IPS-18a (cell line): ENCODE measurements at regions not wholly inside any gene's neighbourhood (a gene's known extent, or its start where the extent isn't known, plus 50 kb on each side); places are given as distances from the start of the nearest gene placed in this dataset.

Experiments
- H3K27ac ChIP-seq: one replicate; pipeline ENCODE4 v1.5.1; 2013; ENCODE audit warnings: low read length
- H3K27me3 ChIP-seq: one replicate; pipeline ENCODE4 v1.6.1; 2013; ENCODE audit warnings: mild to moderate bottlenecking, low read length; ENCODE audit not compliant: control insufficient read depth, insufficient read depth
- H3K36me3 ChIP-seq: one replicate; pipeline ENCODE4 v1.6.1; 2013; ENCODE audit warnings: low read depth, low read length; ENCODE audit not compliant: control insufficient read depth
- H3K4me1 ChIP-seq: one replicate; pipeline ENCODE4 v1.6.1; 2013; ENCODE audit warnings: low read depth, low read length; ENCODE audit not compliant: control insufficient read depth
- H3K4me3 ChIP-seq: one replicate; pipeline ENCODE4 v1.5.1; 2013; ENCODE audit warnings: low read length
- H3K9ac ChIP-seq: one replicate; pipeline ENCODE4 v1.6.1; 2013; ENCODE audit warnings: mild to moderate bottlenecking, low read length, moderate library complexity
- H3K9me3 ChIP-seq: one replicate; pipeline ENCODE4 v1.6.1; 2013; ENCODE audit warnings: low read depth, low read length; ENCODE audit not compliant: control insufficient read depth

DNA sequence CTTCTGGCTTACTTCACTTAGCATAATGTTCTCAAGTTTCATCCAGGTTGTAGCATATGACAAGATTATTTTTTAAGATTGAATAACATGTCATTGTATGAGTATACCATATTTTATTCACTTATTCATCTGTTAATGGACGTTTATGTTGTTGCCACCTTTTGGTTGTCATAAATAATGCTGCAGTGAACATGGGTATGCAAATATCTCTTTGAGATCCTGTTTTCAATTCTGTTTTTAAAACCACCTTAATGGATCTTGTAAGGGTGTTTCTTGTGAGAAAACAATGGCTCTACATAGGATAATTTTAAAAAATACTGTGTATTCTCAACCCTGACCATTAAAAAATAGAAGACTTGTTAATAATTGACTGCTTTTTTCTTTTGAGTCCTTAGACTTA, 290.7 kb upstream of the TMEM229A start:
- Histone ChIP-seq H3K27ac (no peak overlapping the region), H3K9me3 (no peaks in the 10 kb centered on the region), H3K36me3 (no peaks in the 10 kb centered on the region), H3K9ac (no peak overlapping the region), H3K4me3 (no peak overlapping the region), H3K4me1 (no peaks in the 10 kb centered on the region), H3K27me3 (no peaks in the 10 kb centered on the region)

DNA sequence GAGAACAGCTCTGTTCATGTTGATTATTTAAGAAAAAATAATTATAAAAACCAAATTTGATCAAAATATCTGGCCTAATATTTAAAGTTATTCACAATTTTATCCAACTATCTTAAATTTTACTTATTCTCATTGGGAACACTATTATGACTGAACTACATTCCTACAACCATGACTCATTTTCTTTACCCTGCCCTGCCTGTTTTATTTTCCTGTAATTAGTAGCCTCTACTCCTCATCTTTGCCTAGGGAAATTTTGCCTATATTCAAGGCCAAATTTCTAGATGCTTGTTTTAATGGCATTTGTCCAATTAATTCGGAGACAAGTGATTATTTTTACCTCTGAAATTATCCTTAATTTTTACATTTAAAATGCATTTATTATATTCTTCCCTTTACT, 289.7 kb upstream of the TMEM229A start:
- Histone ChIP-seq H3K27ac (no peak overlapping the region), H3K4me1 (no peaks in the 10 kb centered on the region), H3K9ac (no peak overlapping the region), H3K36me3 (no peaks in the 10 kb centered on the region), H3K4me3 (no peak overlapping the region), H3K9me3 (no peaks in the 10 kb centered on the region), H3K27me3 (no peaks in the 10 kb centered on the region)

DNA sequence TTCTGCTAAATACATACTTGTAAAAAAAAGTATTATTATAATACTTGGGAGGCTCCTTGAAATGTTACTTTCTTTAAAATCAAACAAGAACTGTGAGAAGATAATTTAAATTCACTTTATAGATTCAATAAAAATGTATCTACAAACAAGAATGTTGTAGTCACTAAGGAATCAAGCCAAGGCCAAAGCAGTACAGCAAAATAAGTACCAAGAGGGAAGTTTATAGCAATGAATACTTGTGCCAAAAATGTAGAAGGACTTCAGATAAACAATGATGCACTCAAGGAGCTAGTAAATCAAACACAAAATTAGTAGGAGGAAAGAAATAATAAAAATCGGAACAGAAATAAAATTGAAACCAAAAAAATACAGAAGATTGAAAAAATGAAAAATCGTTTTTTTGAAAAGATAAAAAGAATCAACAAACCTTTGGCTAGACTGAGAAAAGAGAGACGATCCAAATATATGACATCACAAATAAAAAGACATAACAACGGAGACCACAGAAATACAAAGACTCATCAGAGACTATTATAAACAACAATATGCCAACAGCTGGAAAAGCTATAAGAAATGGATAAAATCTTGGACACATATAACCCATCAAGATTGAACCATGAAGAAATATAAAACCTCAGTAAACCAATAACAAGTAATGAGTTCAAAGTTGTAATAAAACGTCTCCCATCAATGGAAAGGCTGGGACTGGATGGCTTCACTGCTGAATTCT, 286.0 kb upstream of the TMEM229A start:
- H3K4me1 ChIP-seq, result no peaks in the 10 kb centered on the region
- no peaks in the 10 kb centered on the region for H3K9me3 ChIP-seq
- H3K36me3 ChIP-seq, result no peaks in the 10 kb centered on the region
- H3K9ac ChIP-seq, result no peak overlapping the region
- no peaks in the 10 kb centered on the region for H3K27me3 ChIP-seq
- H3K4me3 ChIP-seq, result no peak overlapping the region
- no peak overlapping the region for H3K27ac ChIP-seq

GRCh38 chr7:124310934-124311390, 278.1 kb upstream of the TMEM229A start:
- Histone ChIP-seq H3K27ac (no peak overlapping the region), H3K9ac (no peak overlapping the region), H3K9me3 (no peaks in the 10 kb centered on the region), H3K4me1 (no peaks in the 10 kb centered on the region), H3K36me3 (no peaks in the 10 kb centered on the region), H3K27me3 (no peaks in the 10 kb centered on the region), H3K4me3 (no peak overlapping the region)

DNA sequence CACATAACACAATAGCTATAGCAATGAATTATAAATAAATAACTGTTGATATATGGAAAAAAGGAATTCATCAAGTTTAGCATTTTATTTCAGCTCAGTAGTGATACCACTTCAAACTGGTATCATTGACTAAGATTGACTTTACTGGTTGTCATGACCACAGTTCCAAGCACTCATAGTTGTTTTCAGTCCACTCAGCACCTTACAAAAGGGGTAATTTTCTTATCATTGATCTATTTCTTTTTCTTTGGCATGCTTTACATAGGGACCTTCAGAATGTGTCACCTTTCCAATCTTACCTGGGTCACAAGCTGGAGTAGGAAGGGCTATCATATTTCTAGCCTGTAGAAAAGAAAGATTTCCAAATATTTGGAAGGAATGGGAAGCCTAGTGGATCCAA, 275.5 kb upstream of the TMEM229A start:
- no peaks in the 10 kb centered on the region for H3K36me3 ChIP-seq
- H3K27ac ChIP-seq, result no peak overlapping the region
- H3K4me3 ChIP-seq, result no peak overlapping the region
- H3K4me1 ChIP-seq, result no peaks in the 10 kb centered on the region
- no peaks in the 10 kb centered on the region for H3K27me3 ChIP-seq
- no peaks in the 10 kb centered on the region for H3K9me3 ChIP-seq
- no peak overlapping the region for H3K9ac ChIP-seq

GRCh38 chr7:124295289-124295688, 262.4 kb upstream of the TMEM229A start:
- Histone ChIP-seq H3K9me3 (no peaks in the 10 kb centered on the region), H3K9ac (no peak overlapping the region), H3K4me1 (no peaks in the 10 kb centered on the region), H3K27me3 (no peaks in the 10 kb centered on the region), H3K4me3 (no peak overlapping the region), H3K27ac (no peak overlapping the region), H3K36me3 (no peaks in the 10 kb centered on the region)

GRCh38 chr7:124284937-124285336, 252.1 kb upstream of the TMEM229A start:
- Histone ChIP-seq H3K4me3 (no peak overlapping the region), H3K4me1 (no peaks in the 10 kb centered on the region), H3K9ac (no peak overlapping the region), H3K9me3 (no peaks in the 10 kb centered on the region), H3K27ac (no peak overlapping the region), H3K27me3 (no peaks in the 10 kb centered on the region), H3K36me3 (no peaks in the 10 kb centered on the region)

DNA sequence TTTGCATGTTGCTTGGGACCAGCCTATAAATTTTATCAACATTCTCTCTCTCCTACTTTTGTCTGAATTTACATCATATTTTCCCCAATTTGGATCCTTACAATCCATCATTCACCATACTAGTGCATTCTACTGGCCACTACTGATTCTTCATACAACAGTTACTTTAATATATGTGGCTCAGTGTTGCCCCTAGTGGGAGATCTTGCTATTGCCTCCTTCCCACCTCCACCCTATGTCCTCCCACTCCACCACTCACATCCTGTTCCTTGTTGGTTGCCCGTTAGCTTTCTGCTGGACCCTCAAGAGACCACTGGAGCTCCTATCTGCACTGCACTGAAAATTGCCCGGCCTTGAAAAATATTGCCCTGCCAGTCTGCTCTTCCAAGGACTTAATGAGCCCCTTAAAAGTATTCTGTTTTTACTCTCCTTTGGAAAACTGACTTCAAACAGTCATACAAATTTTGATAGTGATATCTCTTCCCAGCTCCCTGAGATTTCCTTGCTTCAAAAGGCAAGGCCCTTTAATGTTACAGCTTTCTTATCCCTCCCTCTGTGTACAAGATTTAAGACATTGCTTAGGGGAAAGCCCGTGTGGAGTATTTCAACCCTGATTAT, 243.2 kb upstream of the TMEM229A start:
- Histone ChIP-seq H3K9ac (no peak overlapping the region), H3K27me3 (no peaks in the 10 kb centered on the region), H3K4me3 (no peak overlapping the region), H3K27ac (no peak overlapping the region), H3K36me3 (no peaks in the 10 kb centered on the region), H3K4me1 (peaks cover 7% of the 10 kb centered on the region), H3K9me3 (no peaks in the 10 kb centered on the region)

GRCh38 chr7:124275411-124275810, 242.5 kb upstream of the TMEM229A start:
- H3K4me3 ChIP-seq, result no peak overlapping the region
- H3K27ac ChIP-seq, result no peak overlapping the region
- H3K27me3 ChIP-seq, result no peaks in the 10 kb centered on the region
- H3K4me1 ChIP-seq, result peaks cover 7% of the 10 kb centered on the region
- H3K9ac ChIP-seq, result no peak overlapping the region
- no peaks in the 10 kb centered on the region for H3K9me3 ChIP-seq
- H3K36me3 ChIP-seq, result no peaks in the 10 kb centered on the region

DNA sequence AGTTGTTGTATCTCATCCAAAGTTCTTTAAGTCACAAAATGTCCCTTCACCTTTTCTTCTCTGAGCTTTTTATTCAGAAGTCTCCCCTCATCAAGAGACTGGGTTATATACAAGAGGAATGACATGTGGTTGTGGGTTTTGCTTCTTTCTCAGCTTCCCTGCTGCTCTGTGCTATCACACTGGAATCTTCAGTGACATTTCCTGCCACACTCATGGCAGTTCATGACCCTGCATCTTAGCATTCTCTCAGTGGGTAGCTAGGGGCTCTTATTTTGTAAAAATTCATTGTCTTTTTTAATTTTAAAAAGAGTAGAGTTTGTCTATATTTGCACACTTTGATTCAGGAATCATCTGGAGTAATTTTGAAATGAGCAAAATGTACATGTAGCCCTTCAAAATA, 236.9 kb upstream of the TMEM229A start:
- Histone ChIP-seq H3K9ac (no peak overlapping the region), H3K4me1 (peaks cover under 1% of the 10 kb centered on the region), H3K36me3 (no peaks in the 10 kb centered on the region), H3K4me3 (no peak overlapping the region), H3K27ac (no peak overlapping the region), H3K9me3 (no peaks in the 10 kb centered on the region), H3K27me3 (no peaks in the 10 kb centered on the region)

DNA sequence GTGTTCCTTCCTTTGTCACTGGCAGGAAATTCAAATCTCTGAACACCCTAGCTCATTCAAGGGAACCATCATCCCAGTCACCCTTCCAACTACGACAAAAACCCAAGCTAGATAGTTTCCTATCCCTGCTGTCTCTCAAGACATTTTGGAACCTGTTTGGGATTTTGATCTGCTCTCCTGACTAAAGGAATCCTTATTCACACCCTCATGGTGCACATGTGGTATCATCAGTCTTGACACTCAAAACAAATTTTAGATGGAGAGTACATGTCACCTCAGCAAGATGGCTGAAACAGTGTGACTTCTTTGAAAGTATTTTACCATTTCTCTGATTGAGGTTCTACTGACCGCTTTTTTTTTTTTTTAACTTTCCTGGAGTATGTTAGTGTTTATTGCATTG, 234.3 kb upstream of the TMEM229A start:
- Histone ChIP-seq H3K9ac (no peak overlapping the region), H3K4me3 (no peak overlapping the region), H3K27me3 (no peaks in the 10 kb centered on the region), H3K27ac (no peak overlapping the region), H3K4me1 (peaks cover 25% of the 10 kb centered on the region), H3K9me3 (no peaks in the 10 kb centered on the region), H3K36me3 (no peaks in the 10 kb centered on the region)

GRCh38 chr7:124263232-124263827, 230.5 kb upstream of the TMEM229A start:
- H3K27ac ChIP-seq, result no peak overlapping the region

More at GRCh38 chr7:124263232-124263827, 230.5 kb upstream of the TMEM229A start:
- Histone ChIP-seq H3K9me3 (no peaks in the 10 kb centered on the region), H3K9ac (peak overlapping the region; percentile 11), H3K4me1 (peaks cover 40% of the 10 kb centered on the region), H3K4me3 (no peak overlapping the region), H3K36me3 (no peaks in the 10 kb centered on the region), H3K27me3 (no peaks in the 10 kb centered on the region)
